Naive thymus-derived CD4-positive, alpha-beta T cell (primary cell): ENCODE measurements at regions not wholly inside any gene's neighbourhood (a gene's known extent, or its start where the extent isn't known, plus 50 kb on each side); places are given as distances from the start of the nearest gene placed in this dataset.
"Not testable (repeated sequence)": the region's sequence is repeated elsewhere in the genome, so short reads cannot be mapped to it uniquely, and the experiment has no call there.

Experiments used
- ATAC-seq: fragments of 150-1000 bp; cut with Tn5 transposase; 2 replicates; pipeline ENCODE4 v1.10.0; 2021; ENCODE audit warnings: mild to moderate bottlenecking, moderate library complexity
- CTCF ChIA-PET: fragments of 350-600 bp; sonication (Branson Sonifier 250); formaldehyde crosslinking; loops from one replicate; lab custom pipeline; 2021; ENCODE audit warnings: antibody characterized with exemption; lab: Charles Lee
- POLR2A ChIA-PET: fragments of 350-600 bp; sonication (Branson Sonifier 250); formaldehyde crosslinking; loops from one replicate; lab custom pipeline; 2021; ENCODE audit warnings: antibody characterized with exemption, inconsistent platforms; lab: Charles Lee
- DNase-seq, 9 donors: peaks; one replicate each; pipeline versions ENCODE4 v3.0.0 to v3.0.0-alpha.2; 2020 to 2022; ENCODE audit warnings: mixed read lengths in 1 of 9
- H3K27ac ChIP-seq: one replicate; pipeline ENCODE4 v1.7.0; 2013; ENCODE audit warnings: mild to moderate bottlenecking, low read depth, low read length, moderate library complexity
- H3K27me3 ChIP-seq, 2 donors: one replicate each; pipeline ENCODE4 v1.7.0; 2013; ENCODE audit warnings: low read length in 2 of 2, mild to moderate bottlenecking in 2 of 2, moderate library complexity in 2 of 2; ENCODE audit not compliant: control insufficient read depth in 2 of 2, insufficient read depth in 2 of 2
- H3K36me3 ChIP-seq, 3 experiments: 1 replicate in 2 of 3; 2 replicates in 1 of 3; pipeline ENCODE4 v1.7.0; 2013; ENCODE audit warnings: low read length in 3 of 3, mild to moderate bottlenecking in 3 of 3, moderate library complexity in 1 of 3; ENCODE audit not compliant: insufficient read depth in 3 of 3, control insufficient read depth in 2 of 3
- H3K4me1 ChIP-seq, 2 donors: one replicate each; pipeline ENCODE4 v1.7.0; 2013; ENCODE audit warnings: low read length in 2 of 2, mild to moderate bottlenecking in 2 of 2, moderate library complexity in 1 of 2; ENCODE audit not compliant: control insufficient read depth in 2 of 2, insufficient read depth in 2 of 2
- H3K4me3 ChIP-seq: 2 replicates; pipeline ENCODE4 v1.7.0; 2013; ENCODE audit warnings: mild to moderate bottlenecking, low read length
- H3K9me3 ChIP-seq, 3 experiments: 1 replicate in 2 of 3; 2 replicates in 1 of 3; pipeline ENCODE4 v1.7.0; 2013; ENCODE audit warnings: low read length in 3 of 3; ENCODE audit not compliant: control insufficient read depth in 2 of 3
- H3K27ac Mint-ChIP-seq, 9 donors: one replicate each; pipeline ENCODE4 v1.8.0; 2020 to 2022; ENCODE audit warnings: mixed read lengths in 9 of 9, mild to moderate bottlenecking in 8 of 9, moderate library complexity in 5 of 9, inconsistent platforms in 2 of 9
- H3K27me3 Mint-ChIP-seq, 5 donors: one replicate each; pipeline ENCODE4 v1.8.0; 2021 to 2022; ENCODE audit warnings: mixed read lengths in 5 of 5, mild to moderate bottlenecking in 1 of 5
- H3K36me3 Mint-ChIP-seq, 5 donors: one replicate each; pipeline ENCODE4 v1.8.0; 2020 to 2022; ENCODE audit warnings: mixed read lengths in 5 of 5, mild to moderate bottlenecking in 3 of 5, inconsistent platforms in 1 of 5
- H3K4me1 Mint-ChIP-seq, 7 donors: one replicate each; pipeline ENCODE4 v1.8.0; 2020 to 2022; ENCODE audit warnings: mixed read lengths in 7 of 7, mild to moderate bottlenecking in 3 of 7, inconsistent platforms in 1 of 7
- H3K4me3 Mint-ChIP-seq, 10 donors: one replicate each; pipeline ENCODE4 v1.8.0; 2020 to 2022; ENCODE audit warnings: mild to moderate bottlenecking in 10 of 10, mixed read lengths in 10 of 10, moderate library complexity in 6 of 10, inconsistent platforms in 2 of 10
- H3K9me3 Mint-ChIP-seq, 11 donors: one replicate each; pipeline ENCODE4 v1.8.0; 2020 to 2022; ENCODE audit warnings: mixed read lengths in 11 of 11, mild to moderate bottlenecking in 4 of 11, inconsistent platforms in 1 of 11, moderate library complexity in 1 of 11
- intact Hi-C, 2 donors: fragments of 100-400 bp; cut with micrococcal nuclease; formaldehyde crosslinking; loops; one replicate each; pipeline ENCODE4 v1.15.1; 2023

DNA sequence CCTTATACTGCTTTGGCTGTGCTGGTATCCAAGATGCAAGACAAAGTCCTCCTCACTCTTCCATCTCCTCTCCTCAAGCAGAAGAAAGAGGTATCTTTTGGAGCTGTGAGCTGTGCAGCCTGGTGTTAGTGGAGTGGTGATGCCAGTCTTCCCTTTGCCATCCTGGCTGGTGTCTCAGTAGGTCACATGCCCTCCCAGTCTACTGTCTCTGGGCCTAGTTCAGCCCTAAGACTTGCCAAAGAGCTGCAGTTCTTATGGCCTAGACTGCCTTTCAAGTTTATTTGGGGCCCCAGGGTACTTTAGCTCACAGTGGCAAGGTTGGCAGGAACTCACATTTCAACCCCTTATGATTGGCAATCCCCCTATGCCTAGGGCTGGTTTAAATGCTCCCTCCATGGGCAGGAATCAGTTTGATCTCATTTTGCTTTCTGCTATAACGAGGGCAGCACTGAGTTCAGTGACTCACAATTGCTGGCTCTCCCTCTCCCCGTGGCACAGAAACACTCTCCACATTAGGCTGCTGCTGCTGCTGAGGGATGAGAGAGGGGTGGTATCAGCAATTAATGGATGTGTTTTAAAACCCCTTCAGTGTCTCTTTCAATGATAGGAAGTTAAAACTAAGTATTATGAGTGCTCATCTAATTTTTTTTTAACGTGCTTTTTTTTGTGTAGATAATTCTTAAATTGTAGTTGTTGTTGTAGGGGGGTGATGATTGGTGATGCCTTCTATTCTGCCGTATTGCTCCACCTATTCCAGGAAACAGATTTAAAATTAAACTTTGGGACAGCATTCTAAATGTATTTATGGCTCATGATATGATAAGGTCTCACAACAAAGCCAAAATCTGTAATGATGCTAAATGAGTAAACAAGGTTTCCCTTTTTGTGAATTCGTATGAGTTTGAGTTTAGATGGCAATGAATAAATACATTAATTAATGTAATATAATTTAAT lies 1295.0 kb downstream of the JRKL start:
- H3K9me3 ChIP-seq: no peaks in the 10 kb centered on the region
- H3K4me1 ChIP-seq: no peaks in the 10 kb centered on the region
- ChIA-PET POLR2A (no interaction called here), CTCF (no interaction called here)
- no peaks in the 10 kb centered on the region for H3K4me1 Mint-ChIP-seq
- no peaks in the 10 kb centered on the region for H3K27me3 ChIP-seq
- DNase-seq (no peak), ATAC-seq (no peak)
- no peaks in the 10 kb centered on the region for H3K27me3 Mint-ChIP-seq
- H3K4me3 ChIP-seq: no peak overlapping the region
- H3K9me3 Mint-ChIP-seq: peaks cover 0 to 29% (median 8%) of the 10 kb centered on the region in 11 donors
- H3K36me3 Mint-ChIP-seq: no peaks in the 10 kb centered on the region
- no peak overlapping the region for H3K27ac Mint-ChIP-seq
- no peak overlapping the region for H3K27ac ChIP-seq
- H3K4me3 Mint-ChIP-seq: no peak overlapping the region
- H3K36me3 ChIP-seq: no peaks in the 10 kb centered on the region
- intact Hi-C loops: no loop called here

DNA sequence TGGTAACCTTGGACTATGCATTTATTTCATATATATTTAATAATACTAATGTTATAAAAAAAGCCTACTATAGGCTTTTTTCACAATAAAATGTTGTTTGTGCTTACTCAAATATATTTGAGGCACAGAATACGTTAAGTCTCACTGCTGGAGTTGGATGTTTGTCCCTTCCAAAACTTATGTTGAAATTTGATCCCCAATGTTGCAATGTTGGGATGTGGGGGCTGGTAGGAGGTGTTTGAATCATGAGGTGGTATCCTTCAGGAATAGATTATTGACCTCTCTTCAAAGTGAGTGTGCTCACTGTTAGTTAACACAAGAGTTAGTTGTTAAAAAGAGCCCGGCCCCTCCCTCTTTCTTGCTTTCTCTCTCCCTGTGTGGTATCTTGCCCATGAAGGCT lies 1295.9 kb downstream of the JRKL start:
- intact Hi-C loops: no loop called here
- no peaks in the 10 kb centered on the region for H3K36me3 Mint-ChIP-seq
- DNase-seq (no peak), ATAC-seq (no peak)
- no peak overlapping the region for H3K27ac Mint-ChIP-seq
- Histone ChIP-seq H3K9me3 (no peaks in the 10 kb centered on the region), H3K4me1 (no peaks in the 10 kb centered on the region), H3K36me3 (no peaks in the 10 kb centered on the region), H3K27ac (no peak overlapping the region), H3K27me3 (no peaks in the 10 kb centered on the region), H3K4me3 (no peak overlapping the region)
- H3K9me3 Mint-ChIP-seq: peaks cover 0 to 23% (median 7%) of the 10 kb centered on the region in 11 donors
- POLR2A ChIA-PET: no interaction called here
- no peaks in the 10 kb centered on the region for H3K4me1 Mint-ChIP-seq
- H3K4me3 Mint-ChIP-seq: no peak overlapping the region
- H3K27me3 Mint-ChIP-seq: no peaks in the 10 kb centered on the region
- CTCF ChIA-PET: no interaction called here

- Histone ChIP-seq H3K27ac (no peak overlapping the region), H3K9me3 (no peaks in the 10 kb centered on the region), H3K4me1 (no peaks in the 10 kb centered on the region), H3K36me3 (no peaks in the 10 kb centered on the region), H3K4me3 (no peak overlapping the region), H3K27me3 (no peaks in the 10 kb centered on the region)
- ChIA-PET CTCF (interaction anchor here (0.6 kb wide), 1 partner anchor 27 kb away, joined by 3 read pairs; no protein-coding TSS in a partner anchor), POLR2A (no interaction called here)
- Mint-ChIP-seq H3K9me3 (peaks cover 0 to 17% (median 4%) of the 10 kb centered on the region in 11 donors), H3K36me3 (no peaks in the 10 kb centered on the region), H3K27me3 (no peaks in the 10 kb centered on the region), H3K4me1 (no peaks in the 10 kb centered on the region), H3K27ac (no peak overlapping the region), H3K4me3 (no peak overlapping the region)
- no peak for DNase-seq
- no peak for ATAC-seq
- intact Hi-C loops: no loop called here
Measured at GRCh38 chr11:97687111-97687510, 1297.3 kb downstream of the JRKL start.

GRCh38 chr11:97691061-97691460 lies 1301.2 kb downstream of the JRKL start:
- Histone ChIP-seq H3K36me3 (no peaks in the 10 kb centered on the region), H3K4me3 (no peak overlapping the region), H3K9me3 (no peaks in the 10 kb centered on the region), H3K27me3 (no peaks in the 10 kb centered on the region), H3K4me1 (no peaks in the 10 kb centered on the region), H3K27ac (no peak overlapping the region)
- no peaks in the 10 kb centered on the region for H3K36me3 Mint-ChIP-seq
- no peak for ATAC-seq
- DNase-seq: no peak
- ChIA-PET CTCF (no interaction called here), POLR2A (interaction anchor here (0.7 kb wide), 1 partner anchor 149 kb away, joined by 4 read pairs; no protein-coding TSS in a partner anchor)
- H3K4me3 Mint-ChIP-seq: no peak overlapping the region
- intact Hi-C loops: no loop called here
- H3K27me3 Mint-ChIP-seq: no peaks in the 10 kb centered on the region
- no peak overlapping the region for H3K27ac Mint-ChIP-seq
- H3K4me1 Mint-ChIP-seq: no peaks in the 10 kb centered on the region
- H3K9me3 Mint-ChIP-seq: peaks cover 0 to 11% (median 4%) of the 10 kb centered on the region in 11 donors

DNA sequence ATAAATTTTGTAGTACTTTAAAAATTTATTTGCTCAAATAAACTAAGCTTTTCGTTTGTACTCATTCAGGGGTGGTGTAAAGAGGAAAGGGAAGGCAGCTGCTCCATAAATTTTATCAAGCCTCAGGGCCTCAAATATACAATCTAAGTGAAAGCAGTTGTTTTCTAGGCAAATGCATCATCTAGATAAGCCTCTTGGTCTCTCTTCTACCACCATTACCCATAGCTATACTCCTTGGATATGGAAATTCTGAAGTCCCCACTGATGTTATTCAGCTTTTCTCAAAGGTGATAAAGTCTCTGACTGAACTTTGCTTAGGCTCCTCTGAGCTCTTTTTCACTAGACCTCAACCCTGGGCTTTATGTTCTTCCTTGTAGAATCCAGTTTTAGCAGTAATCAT lies 1313.1 kb downstream of the JRKL start:
- peaks cover 0 to 4% (median 0%) of the 10 kb centered on the region in 11 donors for H3K9me3 Mint-ChIP-seq
- intact Hi-C loops: no loop called here
- no peaks in the 10 kb centered on the region for H3K4me1 ChIP-seq
- ChIA-PET POLR2A (no interaction called here), CTCF (no interaction called here)
- no peaks in the 10 kb centered on the region for H3K27me3 ChIP-seq
- no peaks in the 10 kb centered on the region for H3K36me3 ChIP-seq
- H3K4me3 Mint-ChIP-seq: no peak overlapping the region
- H3K4me3 ChIP-seq: no peak overlapping the region
- H3K36me3 Mint-ChIP-seq: no peaks in the 10 kb centered on the region
- H3K27ac ChIP-seq: no peak overlapping the region
- ATAC-seq (no peak), DNase-seq (no peak)
- H3K27ac Mint-ChIP-seq: no peak overlapping the region
- H3K4me1 Mint-ChIP-seq: no peaks in the 10 kb centered on the region
- H3K9me3 ChIP-seq: no peaks in the 10 kb centered on the region
- H3K27me3 Mint-ChIP-seq: no peaks in the 10 kb centered on the region

DNA sequence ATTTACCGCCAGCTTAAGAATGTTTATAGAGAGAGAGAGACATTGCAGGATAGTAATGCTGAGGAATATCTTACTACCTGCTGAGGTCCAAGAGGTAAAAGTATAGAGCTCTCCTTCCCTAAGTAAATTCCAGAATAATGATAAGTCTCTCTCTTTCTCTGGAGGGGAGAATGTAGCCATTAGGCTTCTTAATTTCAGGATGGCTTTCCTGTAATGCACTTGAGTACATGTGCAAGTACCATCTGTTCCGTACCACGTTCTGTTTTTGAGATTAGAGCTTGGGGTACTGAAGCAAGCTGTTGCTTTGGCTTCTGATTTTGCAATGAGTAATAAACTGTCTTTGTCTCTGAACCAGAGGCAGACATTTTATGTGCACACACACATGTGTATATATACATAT lies 1314.0 kb downstream of the JRKL start:
- POLR2A ChIA-PET: no interaction called here
- intact Hi-C loops: no loop called here

DNA sequence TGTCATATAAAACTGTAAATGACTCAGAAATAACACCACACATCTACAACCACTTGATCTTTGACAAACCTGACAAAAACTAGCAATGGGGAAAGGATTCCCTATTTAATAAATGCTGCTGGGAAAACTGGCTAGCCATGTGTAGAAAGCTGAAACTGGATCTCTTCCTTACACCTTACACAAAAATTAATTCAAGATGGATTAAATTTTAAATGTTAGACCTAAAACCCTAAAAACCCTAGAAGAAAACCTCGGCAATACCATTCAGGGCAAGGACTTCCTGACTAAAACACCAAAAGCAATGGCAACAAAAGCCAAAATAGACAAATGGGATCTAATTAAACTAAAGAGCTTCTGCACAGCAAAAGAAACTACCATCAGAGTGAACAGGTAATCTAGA lies 1315.3 kb upstream of the CNTN5 start:
- H3K4me3 ChIP-seq, H3K27me3 ChIP-seq, ATAC-seq, H3K4me1 Mint-ChIP-seq, DNase-seq, H3K27me3 Mint-ChIP-seq, H3K9me3 ChIP-seq, intact Hi-C loops, H3K4me3 Mint-ChIP-seq, H3K27ac ChIP-seq, POLR2A ChIA-PET, H3K27ac Mint-ChIP-seq, H3K9me3 Mint-ChIP-seq, H3K4me1 ChIP-seq, CTCF ChIA-PET, H3K36me3 ChIP-seq, H3K36me3 Mint-ChIP-seq: not testable (repeated sequence)

More for the DNA sequence above, 1314.0 kb downstream of the JRKL start:
- Mint-ChIP-seq H3K27ac (no peak overlapping the region), H3K4me1 (no peaks in the 10 kb centered on the region), H3K4me3 (no peak overlapping the region), H3K27me3 (no peaks in the 10 kb centered on the region), H3K36me3 (no peaks in the 10 kb centered on the region), H3K9me3 (peaks cover 0 to 4% (median 0%) of the 10 kb centered on the region in 11 donors)
- CTCF ChIA-PET: no interaction called here
- H3K27ac ChIP-seq: no peak overlapping the region
- no peaks in the 10 kb centered on the region for H3K27me3 ChIP-seq
- DNase-seq (no peak), ATAC-seq (no peak)
- H3K36me3 ChIP-seq: no peaks in the 10 kb centered on the region
- no peak overlapping the region for H3K4me3 ChIP-seq
- no peaks in the 10 kb centered on the region for H3K4me1 ChIP-seq
- no peaks in the 10 kb centered on the region for H3K9me3 ChIP-seq
